Nucleus accumbens (tissue), 56 donors: ENCODE measurements at regions not wholly inside any gene's neighbourhood (a gene's known extent, or its start where the extent isn't known, plus 50 kb on each side); places are given as distances from the start of the nearest gene placed in this dataset.

Source experiments
- DNase-seq, 56 donors: peaks; one replicate each; lab custom pipeline; 2025; lab: John Stamatoyannopoulos, UW

GRCh38 chr2:239769554-239770245, 255.4 kb downstream of the NDUFA10 start:
- DNase-seq: no peak

GRCh38 chr2:239768907-239769553, 256.1 kb downstream of the NDUFA10 start:
- no peak for DNase-seq

- DNase-seq: no peak
Observed at GRCh38 chr2:239768031-239768790, 256.9 kb downstream of the NDUFA10 start.

GRCh38 chr2:239767021-239767905, 257.9 kb downstream of the NDUFA10 start:
- no peak for DNase-seq

- DNase-seq: no peak
Observed at GRCh38 chr2:239765911-239766310, 259.2 kb downstream of the NDUFA10 start.

DNA sequence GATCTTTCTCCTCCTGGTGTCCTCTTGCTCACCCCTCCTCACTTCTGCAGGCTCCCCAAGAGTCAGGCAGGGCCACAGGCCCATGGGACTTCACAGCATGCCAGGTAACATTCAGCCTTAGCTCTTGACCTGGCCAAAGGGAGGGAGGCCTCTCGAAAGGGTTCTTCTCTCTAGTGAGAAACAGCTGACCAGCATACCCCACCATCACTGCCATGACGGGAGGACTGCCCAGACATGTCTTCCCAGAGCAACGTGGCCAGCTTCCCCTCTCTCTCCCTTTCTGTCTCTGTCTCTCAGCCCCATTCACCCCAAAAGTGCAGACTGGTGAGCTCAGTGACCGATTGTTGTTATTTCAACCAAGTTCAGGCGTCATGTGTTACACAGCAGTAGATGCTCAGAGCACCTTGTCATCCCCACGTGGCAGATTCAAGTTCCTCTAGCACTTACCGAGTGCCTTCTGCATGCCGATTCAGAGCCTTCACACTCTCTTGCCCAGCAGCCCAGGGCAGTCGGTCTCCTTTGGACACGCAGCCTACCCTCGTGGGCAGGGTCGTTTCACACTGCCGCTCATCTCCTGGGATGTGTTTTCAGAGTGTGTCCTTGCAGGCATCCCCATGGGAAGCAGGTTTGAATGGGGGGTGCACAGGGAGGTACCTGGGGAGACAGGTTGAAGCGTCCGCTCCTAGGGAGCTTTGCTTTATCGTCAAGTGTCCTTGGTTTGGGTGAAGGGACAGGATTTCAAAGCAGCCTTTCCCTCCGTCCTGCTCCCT, 259.9 kb downstream of the NDUFA10 start:
- no peak for DNase-seq

- peak in 3 of 56 donors; percentile 7 to 43 (median 10) for DNase-seq
Observed at GRCh38 chr2:239763433-239764097, 261.6 kb downstream of the NDUFA10 start.

DNA sequence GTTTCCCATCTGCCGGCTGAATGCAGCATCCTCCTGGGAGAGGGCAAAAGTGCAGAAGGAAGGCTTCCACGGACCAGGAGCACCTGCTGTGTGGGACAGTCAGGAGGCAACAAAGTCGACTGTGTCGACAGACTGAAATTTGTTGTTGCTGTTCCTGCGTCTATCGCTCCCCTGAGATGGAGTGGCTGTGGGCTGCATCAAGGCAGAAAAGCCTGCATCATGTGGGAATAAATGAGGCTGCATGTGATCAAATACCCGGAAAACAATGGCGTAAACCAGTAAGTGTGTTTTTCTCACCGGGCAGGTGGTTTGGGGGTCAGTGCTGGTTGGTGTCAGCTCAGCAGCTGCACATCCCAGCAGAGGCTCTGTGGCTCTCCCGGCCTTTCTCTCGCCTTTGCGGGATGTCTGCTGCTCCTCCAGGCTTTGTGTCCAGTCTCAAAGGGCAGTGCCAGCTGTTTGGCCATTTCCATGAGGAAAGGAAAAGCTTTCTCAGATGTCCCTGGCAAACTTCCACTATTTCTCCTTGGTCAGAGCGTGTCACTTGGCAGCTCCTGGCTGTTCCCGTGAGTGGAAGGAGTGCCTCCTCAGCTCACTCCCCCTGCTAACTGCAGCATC, 262.4 kb downstream of the NDUFA10 start:
- DNase-seq: peak in 5 of 56 donors; percentile 9 to 20 (median 18)

GRCh38 chr2:239762106-239762505, 263.0 kb downstream of the NDUFA10 start:
- no peak for DNase-seq

DNA sequence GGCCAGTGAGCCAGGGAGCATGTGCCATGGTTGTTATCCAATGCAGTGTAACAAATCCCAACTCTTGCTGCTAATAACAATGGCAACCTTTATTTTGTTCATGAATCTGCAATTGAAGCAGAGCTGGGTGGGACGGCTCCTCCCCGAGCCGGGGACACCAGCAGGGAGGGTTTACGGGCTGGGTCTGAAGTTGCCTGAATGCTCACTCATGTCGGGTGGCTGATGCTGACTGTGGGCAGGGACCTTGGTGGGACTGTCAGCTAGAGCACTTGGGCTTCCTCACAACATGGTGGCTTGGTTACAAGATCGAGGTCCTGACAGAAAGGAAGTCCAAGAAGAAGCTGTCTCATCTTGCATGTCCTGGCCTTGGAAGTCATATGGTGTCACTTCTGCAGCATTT, 264.5 kb downstream of the NDUFA10 start:
- DNase-seq: no peak

GRCh38 chr2:239758279-239758877, 266.8 kb downstream of the NDUFA10 start:
- no peak for DNase-seq

GRCh38 chr2:239756790-239757760, 268.1 kb downstream of the NDUFA10 start:
- peak in 27 of 56 donors; percentile 11 to 72 (median 38) for DNase-seq

DNA sequence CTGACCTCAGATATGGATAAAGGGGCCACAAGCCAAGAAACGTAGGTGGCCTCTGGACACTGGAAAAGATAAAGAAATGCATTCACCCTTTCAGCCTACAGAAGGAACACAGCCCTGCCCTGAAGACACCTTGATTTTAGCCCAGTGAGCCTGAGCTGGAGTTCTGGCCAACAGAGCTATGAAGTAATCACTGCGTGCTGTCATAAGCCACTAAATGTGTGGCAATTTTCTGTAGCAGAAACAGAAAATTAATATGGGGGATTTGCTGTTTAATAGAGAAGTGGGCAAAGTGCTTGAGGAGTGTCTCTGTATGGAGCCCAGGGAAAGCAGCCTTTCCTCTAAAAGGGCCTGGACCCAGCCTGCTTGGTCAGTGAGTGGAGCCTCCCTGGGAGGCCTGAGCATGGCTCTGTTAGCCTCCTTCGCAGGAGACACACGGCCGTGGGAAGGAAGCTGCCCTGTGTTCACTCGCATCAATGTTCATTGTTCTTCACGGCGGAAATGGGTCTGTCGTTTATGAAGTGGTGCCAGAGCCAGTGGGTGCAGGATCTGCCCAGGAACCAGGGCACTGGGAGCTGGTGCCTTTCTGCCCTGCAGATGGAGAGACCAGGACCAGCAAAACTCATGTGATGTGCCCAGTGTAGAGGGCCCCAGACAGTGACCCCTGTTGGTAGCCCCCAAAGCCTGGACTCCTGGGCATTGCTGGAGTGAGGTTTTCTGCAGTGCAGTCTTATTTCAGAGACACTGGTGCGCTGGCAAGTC, 268.9 kb downstream of the NDUFA10 start:
- peak in 5 of 56 donors; percentile 16 to 47 (median 43) for DNase-seq

DNA sequence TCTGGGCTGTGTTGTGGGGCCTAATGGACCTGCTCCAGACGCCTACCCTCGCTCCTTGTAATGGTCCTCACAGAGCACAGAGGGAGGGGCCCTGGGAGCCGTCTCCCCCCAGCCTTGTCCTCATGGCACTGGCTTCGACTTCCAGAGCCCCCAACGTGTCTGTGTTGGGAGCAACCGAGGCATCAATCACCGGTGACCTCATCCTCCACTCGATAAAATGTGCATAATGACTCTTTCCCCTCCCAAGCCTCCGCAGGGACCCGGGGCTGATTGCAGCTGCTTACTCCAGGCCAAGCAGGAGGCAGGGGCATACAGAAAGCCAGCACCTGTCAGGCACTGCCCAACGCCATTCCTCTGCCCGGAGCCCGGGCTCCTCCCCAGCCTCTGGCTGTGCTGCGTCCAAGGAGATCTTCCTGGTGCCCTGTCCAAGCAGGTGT, 271.7 kb downstream of the NDUFA10 start:
- DNase-seq: no peak

DNA sequence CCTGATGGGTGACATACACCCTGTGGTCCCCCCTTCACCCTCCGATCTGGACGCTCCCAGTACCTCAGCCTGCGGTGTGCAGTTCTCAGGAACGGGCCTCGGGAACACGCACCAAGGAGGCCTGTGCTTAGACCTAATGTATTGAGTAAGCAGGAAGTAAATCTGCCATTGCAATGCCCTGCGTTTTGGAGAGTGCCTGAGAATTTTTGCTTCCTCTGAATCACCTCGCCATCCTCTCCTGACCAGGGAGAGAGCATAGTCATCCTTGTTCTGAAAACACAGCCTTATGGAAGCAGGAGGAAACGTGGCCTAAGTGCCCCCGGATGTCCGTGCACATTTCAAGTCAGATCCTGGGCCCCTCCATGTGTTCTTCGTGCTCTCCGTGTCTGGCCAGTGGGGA, 272.2 kb downstream of the NDUFA10 start:
- DNase-seq: no peak

- no peak for DNase-seq
Observed at GRCh38 chr2:239751679-239752355, 273.3 kb downstream of the NDUFA10 start.
